GM12873 (cell line): ENCODE measurements at regions not wholly inside any gene's neighbourhood (a gene's known extent, or its start where the extent isn't known, plus 50 kb on each side); places are given as distances from the start of the nearest gene placed in this dataset.

Experiments
- TF ChIP-seq, protein P1 (sequence below): IDR thresholded peaks from 2 replicates; pipeline ENCODE4 v1.5.1; 2012; ENCODE audit warnings: low read depth, mild to moderate bottlenecking, moderate library complexity, low read length, control low read depth; ENCODE audit not compliant: insufficient read depth; ENCODE audit errors: missing control alignments

DNA sequence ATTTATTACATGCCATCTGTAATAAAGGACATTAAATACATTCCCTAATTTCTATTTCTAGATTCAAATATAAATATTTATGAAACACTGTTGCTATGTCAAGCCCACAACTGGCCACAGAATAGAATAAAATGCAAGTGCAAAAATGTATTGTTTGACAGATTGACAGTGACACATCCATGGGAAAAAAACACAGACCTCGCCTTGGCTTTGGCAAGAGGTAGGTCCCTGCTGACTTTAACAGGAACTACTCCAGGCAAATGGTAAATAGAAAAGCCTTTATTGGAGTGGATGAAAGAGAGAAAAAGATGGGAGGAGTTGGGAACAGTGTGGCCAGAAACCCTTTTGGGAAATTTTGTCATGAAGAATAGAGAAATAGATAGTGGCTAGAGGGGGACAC, 622.9 kb downstream of the UTRN start:
- TF ChIP-seq, protein P1, sequence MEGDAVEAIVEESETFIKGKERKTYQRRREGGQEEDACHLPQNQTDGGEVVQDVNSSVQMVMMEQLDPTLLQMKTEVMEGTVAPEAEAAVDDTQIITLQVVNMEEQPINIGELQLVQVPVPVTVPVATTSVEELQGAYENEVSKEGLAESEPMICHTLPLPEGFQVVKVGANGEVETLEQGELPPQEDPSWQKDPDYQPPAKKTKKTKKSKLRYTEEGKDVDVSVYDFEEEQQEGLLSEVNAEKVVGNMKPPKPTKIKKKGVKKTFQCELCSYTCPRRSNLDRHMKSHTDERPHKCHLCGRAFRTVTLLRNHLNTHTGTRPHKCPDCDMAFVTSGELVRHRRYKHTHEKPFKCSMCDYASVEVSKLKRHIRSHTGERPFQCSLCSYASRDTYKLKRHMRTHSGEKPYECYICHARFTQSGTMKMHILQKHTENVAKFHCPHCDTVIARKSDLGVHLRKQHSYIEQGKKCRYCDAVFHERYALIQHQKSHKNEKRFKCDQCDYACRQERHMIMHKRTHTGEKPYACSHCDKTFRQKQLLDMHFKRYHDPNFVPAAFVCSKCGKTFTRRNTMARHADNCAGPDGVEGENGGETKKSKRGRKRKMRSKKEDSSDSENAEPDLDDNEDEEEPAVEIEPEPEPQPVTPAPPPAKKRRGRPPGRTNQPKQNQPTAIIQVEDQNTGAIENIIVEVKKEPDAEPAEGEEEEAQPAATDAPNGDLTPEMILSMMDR = no peak

GRCh38 chr6:144909753-144910285, 624.7 kb downstream of the UTRN start:
- TF ChIP-seq, protein P1 = no peak

- TF ChIP-seq, protein P1 = no peak
Observed at GRCh38 chr6:144911322-144911721, 626.2 kb downstream of the UTRN start.

DNA sequence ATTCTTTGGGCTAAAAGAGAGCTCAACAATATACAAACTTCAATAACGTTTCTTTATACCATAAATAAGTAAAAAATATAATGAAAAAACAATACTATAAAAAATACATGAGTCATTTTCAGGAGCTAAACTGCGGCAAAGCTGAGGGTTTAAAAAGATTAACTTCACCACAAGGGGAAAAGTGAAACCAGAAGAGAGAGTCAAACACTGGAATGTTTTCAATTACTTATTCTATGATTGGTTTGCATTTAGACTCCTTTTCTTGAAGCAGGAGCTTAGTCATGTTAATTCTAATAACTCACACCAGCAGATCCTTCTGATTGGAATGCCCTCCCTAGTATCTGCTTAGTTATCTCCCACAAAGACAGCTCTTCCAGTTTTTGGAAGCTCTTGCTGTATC, 627.3 kb downstream of the UTRN start:
- TF ChIP-seq, protein P1 = no peak

GRCh38 chr6:144918073-144918472, 632.9 kb downstream of the UTRN start:
- TF ChIP-seq, protein P1 = no peak

- TF ChIP-seq, protein P1 = no peak
Observed at GRCh38 chr6:144919560-144919959, 634.4 kb downstream of the UTRN start.

DNA sequence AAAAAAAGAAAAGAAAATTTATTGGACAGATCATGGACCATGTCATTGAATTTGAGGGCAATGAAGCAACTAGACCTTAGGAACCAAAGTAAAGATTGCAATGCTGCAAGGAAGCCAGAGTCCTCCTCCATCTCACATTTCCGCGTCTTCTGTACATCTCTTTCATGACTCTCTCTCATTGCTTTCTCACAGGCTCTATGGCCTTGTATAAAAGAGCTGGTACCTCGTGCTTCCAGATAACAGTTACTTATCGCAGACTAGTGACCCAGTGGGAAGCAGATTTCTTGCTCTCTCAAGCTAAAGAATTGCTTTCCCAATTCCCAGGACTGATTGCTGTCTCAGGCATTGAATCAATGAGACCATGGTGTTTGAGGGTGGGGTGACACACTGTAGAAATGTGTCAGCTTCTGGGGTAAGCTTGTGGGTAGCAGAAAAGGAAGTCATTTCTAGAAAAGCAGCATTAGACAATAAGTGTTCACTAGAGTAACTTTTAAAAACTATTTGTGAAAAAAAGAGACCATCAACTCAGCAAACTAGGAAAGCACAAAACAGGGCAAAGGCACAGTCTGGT, 635.3 kb downstream of the UTRN start:
- TF ChIP-seq, protein P1 = no peak
